Right lobe of liver (tissue), 4 donors: ENCODE measurements at regions not wholly inside any gene's neighbourhood (a gene's known extent, or its start where the extent isn't known, plus 50 kb on each side); places are given as distances from the start of the nearest gene placed in this dataset.

Experiments
- CTCF ChIP-seq, 4 donors: fragments of 200-600 bp in 3 of 4; fragments of 450-650 bp in 1 of 4; IDR thresholded peaks; one replicate each; pipeline versions ENCODE4 v1.5.1 to v1.8.0; 2016 to 2022; ENCODE audit warnings: antibody characterized with exemption in 4 of 4, mild to moderate bottlenecking in 2 of 4
- POLR2A ChIP-seq: fragments of 450-650 bp; IDR thresholded peaks from one replicate; pipeline ENCODE4 v1.6.1; 2017; ENCODE audit warnings: antibody characterized with exemption, mild to moderate bottlenecking
- donor health status: DM: no; HTN: no; CAD: no.
- donor health status: DM: no; HTN: no; CAD: no.
- donor health status: DM: no; HTN: yes; CAD: no.

DNA sequence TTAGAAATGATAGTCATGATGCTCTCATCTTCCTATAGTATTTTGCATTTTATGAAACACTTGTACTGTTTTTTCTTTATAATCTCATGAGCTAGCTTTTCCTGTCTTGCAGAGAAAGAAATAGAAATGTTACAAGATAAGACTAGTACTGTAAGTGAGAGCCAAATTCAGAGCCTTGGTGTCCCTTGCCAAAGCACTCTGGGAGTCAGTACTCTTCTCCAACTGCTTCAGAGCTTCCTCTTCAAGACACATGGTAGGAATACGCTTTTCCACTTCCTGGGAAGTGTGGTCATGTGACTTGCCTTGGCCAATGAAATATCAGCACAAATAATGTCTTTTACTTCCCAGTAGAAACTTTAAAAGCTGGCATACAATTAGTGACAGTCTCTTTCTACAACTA lies 112.4 kb downstream of the SEMA6D start:
- TF ChIP-seq CTCF (IDR thresholded peaks at IDR 0.05) (no peak), POLR2A (no peak)
